Stomach (tissue), 8 donors: ENCODE measurements at regions not wholly inside any gene's neighbourhood (a gene's known extent, or its start where the extent isn't known, plus 50 kb on each side); places are given as distances from the start of the nearest gene placed in this dataset.

Source experiments
- DNase-seq, 2 donors: peaks; one replicate each; pipeline versions ENCODE4 v3.0.0 to v3.0.0-alpha.2; 2013 to 2019
- H3K27ac ChIP-seq, 5 donors: fragments of 200-600 bp in 4 of 5; sonication (generic) in 4 of 5; one replicate each; pipeline ENCODE4 v1.5.1; 2013 to 2019; ENCODE audit warnings: mild to moderate bottlenecking in 1 of 5, moderate library complexity in 1 of 5
- H3K27me3 ChIP-seq, 3 donors: fragments of 200-600 bp; sonication (generic); one replicate each; pipeline ENCODE4 v1.5.1; 2017 to 2019; ENCODE audit warnings: mixed run types in 1 of 3
- H3K36me3 ChIP-seq, 4 donors: fragments of 200-600 bp; sonication (generic); 1 replicate in 3 of 4; 2 replicates in 1 of 4; pipeline ENCODE4 v1.5.1; 2016 to 2019
- H3K4me1 ChIP-seq, 4 donors: fragments of 200-600 bp; sonication (generic); one replicate each; pipeline ENCODE4 v1.5.1; 2016 to 2019
- H3K4me3 ChIP-seq, 4 donors: fragments of 200-600 bp; sonication (generic) in 3 of 4; one replicate each; pipeline ENCODE4 v1.5.1; 2016 to 2019; ENCODE audit warnings: mild to moderate bottlenecking in 1 of 4
- H3K9me3 ChIP-seq, 4 donors: fragments of 200-600 bp; sonication (generic); one replicate each; pipeline ENCODE4 v1.5.1; 2016 to 2019
- EP300 ChIP-seq: sonication (generic); formaldehyde crosslinking; IDR thresholded peaks from one replicate; pipeline ENCODE4 v1.6.1; 2017; ENCODE audit warnings: antibody characterized with exemption
- POLR2A ChIP-seq, 4 donors: fragments of 450-650 bp; IDR thresholded peaks; one replicate each; pipeline ENCODE4 v1.6.1; 2016; ENCODE audit warnings: antibody characterized with exemption in 4 of 4, control low read depth in 2 of 4, mild to moderate bottlenecking in 1 of 4, moderate library complexity in 1 of 4
- POLR2AphosphoS5 ChIP-seq, 3 donors: sonication (generic); formaldehyde crosslinking; IDR thresholded peaks; one replicate each; pipeline ENCODE4 v1.6.1; 2016; ENCODE audit warnings: antibody characterized with exemption in 3 of 3
- WGBS, 5 donors: extraction: QIAGEN DNeasy Blood & Tissue Kit in 3 of 5; methylation state at CpG; one replicate each; pipeline versions ENCODE4 v1.1.5 to v1.1.7; 2013 to 2018; 5-methylcytosine and 5-hydroxymethylcytosine counted together
- intact Hi-C: fragments of 100-400 bp; cut with DNase I; formaldehyde crosslinking; loops from one replicate; pipeline ENCODE4 v1.15.1; 2023; ENCODE audit warnings: low total_unique reads
- TF ChIP-seq, protein P1 (sequence below), 7 experiments: fragments of 450-650 bp in 4 of 7; fragments of 200-600 bp in 3 of 7; sonication (generic) in 3 of 7; IDR thresholded peaks; one replicate each; pipeline ENCODE4 v1.5.1; 2016 to 2019; ENCODE audit warnings: antibody characterized with exemption in 7 of 7, control low read depth in 2 of 7, mild to moderate bottlenecking in 1 of 7
- donor health status: healthy with polysubstance abuse.
- donor health status: Bipolar disorder and iron deficiency.
- donor health status: healthy.

DNA sequence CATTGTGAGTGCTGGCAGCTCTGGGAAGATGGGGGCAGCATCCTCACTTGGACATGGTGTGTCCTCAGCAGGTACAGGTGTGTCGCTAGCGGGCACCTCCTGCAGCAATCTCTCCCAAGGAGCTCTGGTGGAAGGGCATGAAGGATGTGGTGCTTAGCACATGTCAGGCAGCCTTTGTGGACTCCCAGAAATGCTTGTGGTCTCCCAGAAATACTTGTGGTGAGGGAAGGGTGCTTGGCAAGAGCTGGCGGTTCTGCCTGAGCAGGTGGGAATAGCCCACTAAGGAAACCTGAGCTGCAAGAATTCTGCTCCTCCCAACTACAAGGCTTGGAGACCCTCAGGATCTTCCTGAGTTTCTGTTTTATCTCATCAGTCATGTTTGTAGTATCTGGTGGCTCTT lies 371.6 kb downstream of the PRDM2 start:
- no peaks in the 10 kb centered on the region for H3K36me3 ChIP-seq
- H3K27me3 ChIP-seq, result no peaks in the 10 kb centered on the region
- no peaks in the 10 kb centered on the region for H3K9me3 ChIP-seq
- no peaks in the 10 kb centered on the region for H3K4me1 ChIP-seq
- 81 to 90% (median 84%) methylated on average over 3 of the region's 3 CpGs for WGBS, 5 donors
- intact Hi-C loops, result no loop called here
- TF ChIP-seq POLR2A (IDR thresholded peaks at IDR 0.05) (no peak), EP300 (no peak), POLR2AphosphoS5 (IDR thresholded peaks at IDR 0.05) (no peak)
- TF ChIP-seq, protein P1, sequence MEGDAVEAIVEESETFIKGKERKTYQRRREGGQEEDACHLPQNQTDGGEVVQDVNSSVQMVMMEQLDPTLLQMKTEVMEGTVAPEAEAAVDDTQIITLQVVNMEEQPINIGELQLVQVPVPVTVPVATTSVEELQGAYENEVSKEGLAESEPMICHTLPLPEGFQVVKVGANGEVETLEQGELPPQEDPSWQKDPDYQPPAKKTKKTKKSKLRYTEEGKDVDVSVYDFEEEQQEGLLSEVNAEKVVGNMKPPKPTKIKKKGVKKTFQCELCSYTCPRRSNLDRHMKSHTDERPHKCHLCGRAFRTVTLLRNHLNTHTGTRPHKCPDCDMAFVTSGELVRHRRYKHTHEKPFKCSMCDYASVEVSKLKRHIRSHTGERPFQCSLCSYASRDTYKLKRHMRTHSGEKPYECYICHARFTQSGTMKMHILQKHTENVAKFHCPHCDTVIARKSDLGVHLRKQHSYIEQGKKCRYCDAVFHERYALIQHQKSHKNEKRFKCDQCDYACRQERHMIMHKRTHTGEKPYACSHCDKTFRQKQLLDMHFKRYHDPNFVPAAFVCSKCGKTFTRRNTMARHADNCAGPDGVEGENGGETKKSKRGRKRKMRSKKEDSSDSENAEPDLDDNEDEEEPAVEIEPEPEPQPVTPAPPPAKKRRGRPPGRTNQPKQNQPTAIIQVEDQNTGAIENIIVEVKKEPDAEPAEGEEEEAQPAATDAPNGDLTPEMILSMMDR (IDR thresholded peaks at IDR 0.05), result no peak
- no peak overlapping the region for H3K27ac ChIP-seq
- DNase-seq, result no peak
- no peak overlapping the region for H3K4me3 ChIP-seq

DNA sequence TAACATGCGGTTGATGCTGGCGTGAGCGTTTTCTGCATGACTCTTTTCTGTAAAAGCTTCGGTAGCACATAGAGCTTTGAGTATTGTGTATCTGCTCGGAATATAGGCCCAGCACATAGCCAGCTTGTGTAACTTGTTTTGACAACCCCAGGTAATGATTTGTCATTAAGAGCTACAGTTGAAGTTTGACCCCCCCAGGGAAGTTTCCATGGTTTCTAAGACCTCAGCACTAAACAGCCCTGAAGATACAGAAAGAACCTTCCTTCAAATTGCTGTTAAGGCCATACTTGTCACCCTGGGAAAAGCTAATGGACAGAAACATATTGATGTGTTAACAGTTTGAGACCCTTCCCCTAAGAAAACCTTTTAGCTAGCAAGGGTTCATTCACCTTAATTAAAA lies 380.7 kb downstream of the PRDM2 start:
- DNase-seq, result no peak
- H3K27ac ChIP-seq, result no peak overlapping the region
- intact Hi-C loops, result no loop called here
- no peaks in the 10 kb centered on the region for H3K27me3 ChIP-seq
- H3K9me3 ChIP-seq, result no peaks in the 10 kb centered on the region
- TF ChIP-seq, protein P1 (IDR thresholded peaks at IDR 0.05), result no peak
- no peaks in the 10 kb centered on the region for H3K36me3 ChIP-seq
- H3K4me1 ChIP-seq, result no peaks in the 10 kb centered on the region
- 91 to 95% (median 93%) methylated on average over 5 of the region's 5 CpGs for WGBS, 5 donors
- H3K4me3 ChIP-seq, result no peak overlapping the region

DNA sequence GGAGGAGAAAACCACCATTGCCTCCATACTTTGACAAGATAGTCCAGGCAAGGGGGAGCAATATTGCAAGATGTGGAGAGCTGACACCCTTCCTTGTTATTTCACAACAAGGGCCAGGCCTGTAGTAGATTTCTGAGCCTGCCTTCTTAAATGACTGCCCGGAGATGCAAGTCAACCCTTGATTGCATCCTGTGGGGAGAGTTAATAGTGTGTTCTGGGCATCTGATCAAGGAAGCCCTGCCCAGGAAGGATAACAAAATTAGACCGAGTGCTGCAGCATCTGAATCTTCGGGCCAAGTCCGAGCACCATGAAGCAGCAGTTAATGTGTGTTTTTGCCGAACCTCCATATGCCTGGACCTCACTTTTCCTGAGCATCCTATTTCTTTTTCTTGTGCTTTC lies 382.3 kb downstream of the PRDM2 start:
- 60 to 81% (median 76%) methylated on average over 5 of the region's 5 CpGs for WGBS, 5 donors
- Histone ChIP-seq H3K4me3 (no peak overlapping the region), H3K4me1 (no peaks in the 10 kb centered on the region), H3K27me3 (no peaks in the 10 kb centered on the region), H3K9me3 (no peaks in the 10 kb centered on the region), H3K27ac (no peak overlapping the region), H3K36me3 (no peaks in the 10 kb centered on the region)
- TF ChIP-seq POLR2AphosphoS5 (IDR thresholded peaks at IDR 0.05), result no peak
- TF ChIP-seq EP300, result no peak
- TF ChIP-seq, protein P1 (IDR thresholded peaks at IDR 0.05), result no peak
- TF ChIP-seq POLR2A (IDR thresholded peaks at IDR 0.05), result no peak
- DNase-seq, result peak in 1 of 2 donors; percentile 12
- intact Hi-C loops, result no loop called here

DNA sequence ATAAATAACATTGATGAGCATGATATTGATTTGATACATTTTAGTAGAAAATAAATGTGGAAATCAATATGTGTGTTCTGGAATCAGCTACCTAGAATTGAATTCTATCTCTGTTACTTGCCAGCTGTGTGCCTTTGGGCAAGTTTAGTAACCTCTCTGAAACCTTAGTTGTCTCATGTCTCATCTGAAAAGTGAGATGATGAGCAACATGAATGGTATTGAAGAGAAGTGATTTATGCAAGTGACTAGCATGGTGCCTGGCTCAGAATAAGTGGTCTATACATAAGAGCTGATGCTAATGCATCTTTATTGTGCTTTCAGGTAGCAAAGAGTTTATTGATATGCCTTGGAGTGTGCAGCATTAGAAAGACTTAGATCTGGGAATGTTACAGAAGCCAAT lies 383.3 kb downstream of the PRDM2 start:
- Histone ChIP-seq H3K36me3 (no peaks in the 10 kb centered on the region), H3K9me3 (no peaks in the 10 kb centered on the region), H3K4me1 (no peaks in the 10 kb centered on the region), H3K27ac (no peak overlapping the region), H3K4me3 (no peak overlapping the region), H3K27me3 (no peaks in the 10 kb centered on the region)
- no peak for DNase-seq
- TF ChIP-seq POLR2AphosphoS5 (IDR thresholded peaks at IDR 0.05) (no peak), POLR2A (IDR thresholded peaks at IDR 0.05) (no peak), EP300 (no peak)
- intact Hi-C loops, result no loop called here

DNA sequence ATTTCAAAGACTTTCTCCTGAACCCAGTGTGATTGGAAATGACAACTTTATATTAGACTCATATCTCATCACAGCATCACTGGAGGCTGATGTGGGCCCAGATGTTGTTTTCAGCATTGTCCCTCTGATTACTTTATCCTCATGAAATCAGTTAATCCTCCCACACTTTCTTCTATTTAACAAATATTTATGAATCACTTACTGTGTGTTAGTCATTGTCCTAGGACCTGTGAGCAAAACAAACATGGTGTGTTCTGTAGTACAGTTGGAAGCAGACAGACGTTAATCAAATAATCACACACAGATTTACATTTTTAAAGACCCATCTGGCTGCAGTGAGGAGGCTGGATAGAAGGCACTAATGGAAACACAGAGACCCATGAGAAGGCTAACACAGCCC lies 383.7 kb downstream of the PRDM2 start:
- WGBS, 5 donors, result 25 to 54% (median 41%) methylated on average over 1 of the region's 1 CpG
- Histone ChIP-seq H3K36me3 (no peaks in the 10 kb centered on the region), H3K9me3 (no peaks in the 10 kb centered on the region), H3K4me3 (no peak overlapping the region), H3K27ac (no peak overlapping the region), H3K4me1 (no peaks in the 10 kb centered on the region), H3K27me3 (no peaks in the 10 kb centered on the region)
- no peak for DNase-seq
- intact Hi-C loops, result no loop called here
- TF ChIP-seq, protein P1 (IDR thresholded peaks at IDR 0.05), result no peak
- no peak for TF ChIP-seq POLR2A (IDR thresholded peaks at IDR 0.05)
- no peak for TF ChIP-seq EP300
- TF ChIP-seq POLR2AphosphoS5 (IDR thresholded peaks at IDR 0.05), result no peak
